Stimulated activated CD4-positive, alpha-beta T cell treated with anti-CD3 and anti-CD28 coated beads, Interleukin-12 subunit alpha, Interleukin-12 subunit beta, amount 100 ng/mL, for 48 hours (primary cell): ENCODE measurements at regions not wholly inside any gene's neighbourhood (a gene's known extent, or its start where the extent isn't known, plus 50 kb on each side); places are given as distances from the start of the nearest gene placed in this dataset.

Experiments used
- DNase-seq, 3 donors: peaks; one replicate each; pipeline ENCODE4 v3.0.0-alpha.2; 2020; ENCODE audit warnings: low read depth in 2 of 3, low spot score in 1 of 3

- DNase-seq, result no peak
Observed at GRCh38 chr4:31097999-31098398, 377.8 kb downstream of the PCDH7 start.

- no peak for DNase-seq
Observed at GRCh38 chr4:31100536-31100935, 380.4 kb downstream of the PCDH7 start.

GRCh38 chr4:31104043-31104442 lies 383.9 kb downstream of the PCDH7 start:
- DNase-seq, result no peak

- no peak for DNase-seq
Observed at GRCh38 chr4:31104577-31104976, 384.4 kb downstream of the PCDH7 start.

GRCh38 chr4:31106419-31106818 lies 386.2 kb downstream of the PCDH7 start:
- no peak for DNase-seq

GRCh38 chr4:31107362-31107761 lies 387.2 kb downstream of the PCDH7 start:
- no peak for DNase-seq

- no peak for DNase-seq
Observed at GRCh38 chr4:31108762-31109161, 388.6 kb downstream of the PCDH7 start.

GRCh38 chr4:31111790-31112189 lies 391.6 kb downstream of the PCDH7 start:
- no peak for DNase-seq

- no peak for DNase-seq
Observed at GRCh38 chr4:31114816-31115215, 394.6 kb downstream of the PCDH7 start.

GRCh38 chr4:31124008-31124585 lies 403.9 kb downstream of the PCDH7 start:
- DNase-seq, result no peak

- DNase-seq, result no peak
Observed at GRCh38 chr4:31125061-31125460, 404.9 kb downstream of the PCDH7 start.

GRCh38 chr4:31125496-31125895 lies 405.3 kb downstream of the PCDH7 start:
- no peak for DNase-seq

GRCh38 chr4:31126881-31127398 lies 406.8 kb downstream of the PCDH7 start:
- no peak for DNase-seq

- DNase-seq, result no peak
Observed at GRCh38 chr4:31130930-31131329, 410.8 kb downstream of the PCDH7 start.

- no peak for DNase-seq
Observed at GRCh38 chr4:31134720-31135119, 414.6 kb downstream of the PCDH7 start.

- DNase-seq, result no peak
Observed at GRCh38 chr4:31139767-31140166, 419.6 kb downstream of the PCDH7 start.

GRCh38 chr4:31141095-31141831 lies 421.1 kb downstream of the PCDH7 start:
- no peak for DNase-seq

- DNase-seq, result no peak
Observed at GRCh38 chr4:31141832-31142142, 421.6 kb downstream of the PCDH7 start.

GRCh38 chr4:31146366-31146765 lies 426.2 kb downstream of the PCDH7 start:
- DNase-seq, result no peak

GRCh38 chr4:31148990-31149389 lies 428.8 kb downstream of the PCDH7 start:
- DNase-seq, result no peak

- no peak for DNase-seq
Observed at GRCh38 chr4:31156221-31156620, 436.1 kb downstream of the PCDH7 start.

GRCh38 chr4:31160146-31160545 lies 440.0 kb downstream of the PCDH7 start:
- DNase-seq, result no peak

- DNase-seq, result no peak
Observed at GRCh38 chr4:31169846-31170245, 449.7 kb downstream of the PCDH7 start.
